Activated CD8-positive, alpha-beta T cell treated with anti-CD3 and anti-CD28 coated beads for 36 hours (primary cell): ENCODE measurements at regions not wholly inside any gene's neighbourhood (a gene's known extent, or its start where the extent isn't known, plus 50 kb on each side); places are given as distances from the start of the nearest gene placed in this dataset.

ENCODE experiments used
- ATAC-seq: fragments of 200-7000 bp; cut with Tn5 transposase; one replicate; pipeline ENCODE4 v1.10.0; 2021; ENCODE audit warnings: mild to moderate bottlenecking, moderate library complexity
- CTCF ChIA-PET: fragments of 350-600 bp; sonication (Branson Sonifier 250); formaldehyde crosslinking; loops from one replicate; lab custom pipeline; 2021; ENCODE audit warnings: antibody characterized with exemption; lab: Charles Lee
- POLR2A ChIA-PET: fragments of 350-600 bp; sonication (Branson Sonifier 250); formaldehyde crosslinking; loops from one replicate; lab custom pipeline; 2021; ENCODE audit warnings: antibody characterized with exemption; lab: Charles Lee
- DNase-seq: peaks from one replicate; pipeline ENCODE4 v3.0.0-alpha.2; 2020
- H3K27ac Mint-ChIP-seq: one replicate; pipeline ENCODE4 v1.8.0; 2021; ENCODE audit warnings: mild to moderate bottlenecking, mixed read lengths
- H3K27me3 Mint-ChIP-seq: one replicate; pipeline ENCODE4 v1.8.0; 2021; ENCODE audit warnings: mixed read lengths
- H3K36me3 Mint-ChIP-seq: one replicate; pipeline ENCODE4 v1.8.0; 2021; ENCODE audit warnings: low read depth, mixed read lengths
- H3K4me1 Mint-ChIP-seq: one replicate; pipeline ENCODE4 v1.8.0; 2021; ENCODE audit warnings: low read depth, mixed read lengths
- H3K4me3 Mint-ChIP-seq: one replicate; pipeline ENCODE4 v1.8.0; 2021; ENCODE audit warnings: mild to moderate bottlenecking, moderate library complexity, mixed read lengths
- H3K9me3 Mint-ChIP-seq: one replicate; pipeline ENCODE4 v1.8.0; 2021; ENCODE audit warnings: mixed read lengths
- CTCF ChIP-seq: fragments of 200-600 bp; IDR thresholded peaks from one replicate; pipeline ENCODE4 v1.8.0; 2022; ENCODE audit warnings: antibody characterized with exemption, mild to moderate bottlenecking
- intact Hi-C: fragments of 100-400 bp; cut with micrococcal nuclease; formaldehyde crosslinking; loops from one replicate; pipeline ENCODE4 v1.10.0; 2022

GRCh38 chr5:15254607-15255006, 245.4 kb upstream of the FBXL7 start:
- H3K9me3 Mint-ChIP-seq = peaks cover 2% of the 10 kb centered on the region
- ATAC-seq (no peak), DNase-seq (no peak)
- H3K4me1 Mint-ChIP-seq = no peaks in the 10 kb centered on the region
- H3K27ac Mint-ChIP-seq = no peak overlapping the region
- no peaks in the 10 kb centered on the region for H3K36me3 Mint-ChIP-seq
- no peak overlapping the region for H3K4me3 Mint-ChIP-seq
- no peak for TF ChIP-seq CTCF
- ChIA-PET CTCF (no interaction called here), POLR2A (no interaction called here)
- no peaks in the 10 kb centered on the region for H3K27me3 Mint-ChIP-seq
- intact Hi-C loops = no loop called here

GRCh38 chr5:15252331-15252730, 247.6 kb upstream of the FBXL7 start:
- DNase-seq = no peak
- no peak for ATAC-seq
- H3K4me1 Mint-ChIP-seq = no peaks in the 10 kb centered on the region
- no peaks in the 10 kb centered on the region for H3K36me3 Mint-ChIP-seq
- intact Hi-C loops = no loop called here
- CTCF ChIA-PET = interaction anchor here (0.7 kb wide), 1 partner anchor 953 kb away, joined by 3 read pairs; no protein-coding TSS in a partner anchor
- H3K27ac Mint-ChIP-seq = no peak overlapping the region
- peaks cover 4% of the 10 kb centered on the region for H3K9me3 Mint-ChIP-seq
- H3K4me3 Mint-ChIP-seq = no peak overlapping the region
- POLR2A ChIA-PET = no interaction called here
- no peaks in the 10 kb centered on the region for H3K27me3 Mint-ChIP-seq
- TF ChIP-seq CTCF = no peak

GRCh38 chr5:15249152-15249551, 250.8 kb upstream of the FBXL7 start:
- CTCF ChIA-PET = no interaction called here
- no peaks in the 10 kb centered on the region for H3K4me1 Mint-ChIP-seq
- POLR2A ChIA-PET = no interaction called here
- DNase-seq = no peak
- no peak for ATAC-seq
- peaks cover 19% of the 10 kb centered on the region for H3K9me3 Mint-ChIP-seq
- H3K4me3 Mint-ChIP-seq = no peak overlapping the region
- H3K27me3 Mint-ChIP-seq = no peaks in the 10 kb centered on the region
- intact Hi-C loops = no loop called here
- no peak overlapping the region for H3K27ac Mint-ChIP-seq
- TF ChIP-seq CTCF = no peak
- H3K36me3 Mint-ChIP-seq = no peaks in the 10 kb centered on the region

- ATAC-seq = no peak
- no peak for TF ChIP-seq CTCF
- CTCF ChIA-PET = no interaction called here
These were observed 251.2 kb upstream of the FBXL7 start for GRCh38 chr5:15248731-15249130.

GRCh38 chr5:15245913-15246312, 254.1 kb upstream of the FBXL7 start:
- POLR2A ChIA-PET = no interaction called here
- peaks cover 22% of the 10 kb centered on the region for H3K9me3 Mint-ChIP-seq

More at GRCh38 chr5:15248731-15249130, 251.2 kb upstream of the FBXL7 start:
- POLR2A ChIA-PET = interaction anchor here (1.3 kb wide), 1 partner anchor 15 kb away, joined by 3 read pairs; no protein-coding TSS in a partner anchor
- peaks cover 21% of the 10 kb centered on the region for H3K9me3 Mint-ChIP-seq
- H3K36me3 Mint-ChIP-seq = no peaks in the 10 kb centered on the region
- H3K4me3 Mint-ChIP-seq = no peak overlapping the region
- H3K27ac Mint-ChIP-seq = no peak overlapping the region
- intact Hi-C loops = no loop called here
- no peaks in the 10 kb centered on the region for H3K27me3 Mint-ChIP-seq
- no peaks in the 10 kb centered on the region for H3K4me1 Mint-ChIP-seq
- no peak for DNase-seq

More at GRCh38 chr5:15245913-15246312, 254.1 kb upstream of the FBXL7 start:
- Mint-ChIP-seq H3K27me3 (no peaks in the 10 kb centered on the region), H3K4me1 (no peaks in the 10 kb centered on the region), H3K36me3 (no peaks in the 10 kb centered on the region), H3K27ac (no peak overlapping the region), H3K4me3 (no peak overlapping the region)
- TF ChIP-seq CTCF = no peak
- CTCF ChIA-PET = no interaction called here
- no peak for DNase-seq
- no peak for ATAC-seq
- intact Hi-C loops = no loop called here
